DOHH2 (cell line): ENCODE measurements at regions not wholly inside any gene's neighbourhood (a gene's known extent, or its start where the extent isn't known, plus 50 kb on each side); places are given as distances from the start of the nearest gene placed in this dataset.

Source experiments
- CTCF ChIP-seq: fragments of 200-600 bp; sonication (generic); IDR thresholded peaks from one replicate; pipeline ENCODE4 v1.5.1; 2014; ENCODE audit warnings: antibody characterized with exemption, mild to moderate bottlenecking, low read depth, low read length; ENCODE audit not compliant: poor library complexity, severe bottlenecking
- EZH2phosphoT487 ChIP-seq: fragments of 200-600 bp; sonication (generic); IDR thresholded peaks from 2 replicates; pipeline ENCODE4 v1.6.1; 2017; ENCODE audit warnings: borderline replicate concordance, mild to moderate bottlenecking, antibody characterized with exemption, low read length, moderate library complexity, mixed read lengths

DNA sequence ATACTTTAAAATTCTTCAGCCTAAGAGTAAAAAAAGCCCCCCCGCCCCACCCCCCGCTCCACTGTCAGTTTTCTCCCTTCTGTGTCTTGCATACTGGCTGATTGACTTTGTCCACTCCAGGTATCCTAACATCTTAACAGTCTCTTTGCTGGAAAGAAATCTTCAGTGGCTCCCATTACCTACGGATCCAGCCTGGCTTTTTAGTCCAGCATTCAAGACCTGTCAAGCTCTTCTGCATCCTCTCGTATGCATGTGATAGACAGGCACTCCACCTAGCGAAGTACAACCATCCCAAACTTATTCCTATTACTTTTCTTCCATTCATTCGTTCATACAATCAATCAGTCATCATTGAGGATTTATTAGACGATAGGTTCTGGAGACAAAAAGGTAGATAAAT is 288.1 kb downstream of the MYCN start:
- TF ChIP-seq CTCF (no peak), EZH2phosphoT487 (no peak)
